ENCODE measurements at regions not wholly inside any gene's neighbourhood (a gene's known extent, or its start where the extent isn't known, plus 50 kb on each side); places are given as distances from the start of the nearest gene placed in this dataset.

GRCh38 chr6:8670792-8671191, 235.4 kb upstream of the SLC35B3 start:
- DNase-seq = no peak

DNA sequence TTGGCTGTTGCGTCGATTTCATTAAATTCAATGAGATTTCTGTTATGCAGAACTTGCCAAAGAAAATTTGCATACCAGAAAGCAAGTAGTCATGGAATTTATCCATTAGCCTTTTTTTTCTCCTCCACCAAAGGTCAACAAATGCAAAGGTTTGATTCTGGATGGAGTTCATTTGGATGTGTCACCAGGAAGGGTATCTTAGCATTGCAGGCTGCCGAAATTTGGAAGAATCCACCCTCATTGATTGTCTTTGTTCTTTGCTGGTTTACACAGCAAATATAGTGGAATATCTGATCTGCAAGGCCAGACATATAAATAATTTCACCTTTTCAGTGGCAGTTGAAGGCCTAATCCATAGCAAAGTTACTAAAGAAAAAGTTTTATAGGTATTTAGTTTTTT, 229.4 kb upstream of the SLC35B3 start:
- no peak for DNase-seq

DNA sequence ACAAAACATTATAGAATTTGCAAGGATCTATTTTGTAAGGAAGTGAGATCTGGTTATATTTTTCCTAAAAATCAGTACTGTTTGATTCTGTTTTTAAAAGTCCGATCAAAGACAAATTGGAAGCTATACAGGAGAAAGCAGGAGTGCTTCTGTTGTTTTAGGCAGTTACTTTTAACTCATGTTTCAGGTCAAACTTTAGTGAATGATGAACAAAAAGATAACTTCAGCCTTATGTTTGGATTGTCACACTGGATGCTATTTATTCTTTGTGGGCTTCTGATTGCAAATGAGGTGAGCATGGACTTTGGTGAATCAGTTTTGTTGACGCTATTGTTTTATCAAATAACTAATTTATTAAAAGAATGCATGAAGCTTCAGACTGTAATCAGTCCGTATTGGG, 228.7 kb upstream of the SLC35B3 start:
- DNase-seq = no peak

DNA sequence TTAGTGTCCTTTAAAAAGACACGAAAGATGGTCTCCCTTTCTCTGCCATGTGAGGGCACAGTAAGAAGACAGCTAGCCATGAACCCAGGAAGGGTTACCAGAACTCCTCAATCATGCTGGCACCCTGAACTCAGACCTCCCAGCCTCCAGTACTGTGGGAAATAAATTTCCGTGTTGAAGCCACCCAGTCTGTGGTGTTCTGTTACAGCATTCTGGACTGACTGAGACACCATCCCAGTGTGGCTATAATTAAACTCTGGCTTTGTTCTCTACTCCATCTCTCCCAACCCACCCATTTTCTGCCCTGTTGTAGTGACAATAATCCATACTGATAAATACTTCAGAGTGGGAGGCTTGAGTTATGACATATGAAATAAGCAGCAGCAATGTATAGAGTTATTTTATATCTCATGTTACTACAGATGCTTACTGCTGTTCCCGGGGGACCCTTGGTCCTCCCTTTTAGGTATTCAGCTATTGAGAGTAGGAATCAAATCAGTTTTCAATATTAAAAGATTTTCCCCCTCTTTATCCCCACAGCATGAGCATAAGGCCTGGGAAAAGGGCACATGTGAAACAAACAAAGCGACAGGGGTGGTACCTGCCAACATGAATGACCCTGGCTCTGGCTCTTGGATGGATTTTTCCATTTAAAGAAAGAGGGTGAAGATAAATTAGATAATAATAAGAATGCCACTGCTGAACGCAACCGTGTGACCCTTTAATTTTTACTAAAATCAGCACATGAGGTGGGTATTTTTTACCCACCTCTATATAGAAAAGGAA, 224.3 kb upstream of the SLC35B3 start:
- DNase-seq = no peak

- DNase-seq = no peak
Observed at GRCh38 chr6:8658416-8658815, 223.1 kb upstream of the SLC35B3 start.

- DNase-seq = no peak
Observed at GRCh38 chr6:8657522-8657921, 222.2 kb upstream of the SLC35B3 start.

GRCh38 chr6:8655670-8656454, 220.5 kb upstream of the SLC35B3 start:
- DNase-seq = no peak

DNA sequence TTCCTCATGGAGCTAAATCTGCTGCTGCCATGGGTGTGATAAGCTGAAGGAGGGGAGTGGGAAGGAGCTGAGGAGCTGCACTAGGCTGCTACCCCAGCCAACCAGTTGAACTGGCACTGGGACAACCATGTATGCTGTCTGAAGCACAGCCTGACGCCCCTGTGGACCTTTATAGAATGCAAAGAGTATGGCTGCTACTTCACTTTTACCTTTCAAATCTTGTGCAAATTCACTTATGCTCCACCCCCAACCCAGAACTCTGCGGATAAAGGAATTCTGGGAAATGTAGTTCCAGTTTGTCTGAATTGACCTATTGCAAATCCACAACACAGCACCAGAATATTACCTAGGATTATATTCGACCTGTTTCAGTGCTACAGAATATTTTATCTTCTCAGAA, 217.4 kb upstream of the SLC35B3 start:
- no peak for DNase-seq

DNA sequence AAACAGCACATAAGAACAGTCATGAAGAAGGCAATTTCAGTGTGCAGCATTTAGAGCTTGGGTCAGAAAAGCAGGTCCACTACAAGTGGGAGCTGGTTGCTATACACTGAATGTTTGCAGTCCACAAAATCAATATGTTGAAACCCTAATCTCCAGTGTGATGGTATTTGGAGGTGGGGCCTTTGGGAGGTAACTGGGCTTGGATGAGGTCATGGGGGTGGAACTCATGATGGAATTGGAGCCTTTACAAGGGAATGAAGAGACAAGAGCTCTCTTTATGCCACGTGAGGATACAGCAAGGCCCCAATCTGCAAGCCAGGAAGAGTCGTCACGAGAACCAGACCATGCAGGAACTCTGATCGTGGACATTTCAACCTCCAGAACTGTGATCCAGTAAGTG, 216.7 kb upstream of the SLC35B3 start:
- DNase-seq = no peak

DNA sequence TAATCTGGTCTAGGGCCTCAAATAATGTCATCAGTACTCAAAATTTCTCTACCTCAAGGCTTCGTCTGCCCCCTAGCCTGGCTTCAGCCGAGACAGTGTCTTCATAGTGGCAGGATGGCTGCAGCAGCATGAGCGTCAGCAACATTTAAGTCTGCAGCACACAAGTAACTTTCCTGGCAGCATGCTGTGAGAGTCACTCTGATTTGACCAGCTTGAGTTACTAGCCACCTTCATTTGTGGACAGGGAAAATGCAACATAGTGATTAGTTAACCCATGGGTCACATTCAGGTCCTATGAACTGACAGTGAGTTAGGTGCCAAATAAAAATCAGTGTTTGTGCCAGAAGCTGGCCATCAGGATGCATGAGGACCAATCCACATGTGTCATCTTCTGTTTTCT, 209.9 kb upstream of the SLC35B3 start:
- no peak for DNase-seq

DNA sequence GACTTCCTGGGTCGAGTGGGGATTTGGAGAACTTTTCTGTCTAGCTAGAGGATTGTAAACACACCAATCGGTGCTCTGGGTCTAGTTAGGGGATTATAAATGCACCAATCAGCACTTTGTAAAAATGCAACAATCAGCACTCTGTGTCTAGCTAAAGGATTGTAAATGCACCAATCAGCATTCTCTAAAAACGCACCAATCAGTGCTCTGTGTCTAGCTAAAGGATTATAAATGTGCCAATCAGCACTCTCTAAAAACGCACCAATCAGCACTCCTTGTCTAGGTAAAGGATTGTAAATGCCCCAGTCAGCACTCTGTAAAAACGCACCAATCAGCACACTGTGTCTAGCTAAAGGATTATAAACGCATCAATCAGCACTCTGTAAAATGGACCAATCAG, 209.0 kb upstream of the SLC35B3 start:
- no peak for DNase-seq

- no peak for DNase-seq
Observed at GRCh38 chr6:8642854-8643253, 207.5 kb upstream of the SLC35B3 start.

DNA sequence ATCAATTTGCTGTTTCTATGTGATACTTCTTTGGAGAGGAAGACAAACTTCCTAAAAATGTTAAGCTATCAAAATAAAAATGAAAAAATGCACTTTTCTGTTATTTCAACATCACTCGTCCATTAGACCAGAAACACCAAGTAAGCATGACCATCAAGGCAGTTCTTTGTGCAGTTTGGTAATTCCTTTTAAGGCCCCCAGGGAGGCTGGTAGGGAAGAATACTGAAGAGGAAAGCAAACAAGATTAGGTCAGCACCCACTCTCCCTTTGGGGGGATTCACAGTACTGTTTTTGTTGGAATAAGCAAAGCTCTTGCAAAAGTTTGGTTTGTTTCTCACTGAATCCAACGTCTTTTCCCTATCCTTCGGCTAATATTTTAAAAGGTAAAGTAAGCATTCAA, 206.8 kb upstream of the SLC35B3 start:
- no peak for DNase-seq

DNA sequence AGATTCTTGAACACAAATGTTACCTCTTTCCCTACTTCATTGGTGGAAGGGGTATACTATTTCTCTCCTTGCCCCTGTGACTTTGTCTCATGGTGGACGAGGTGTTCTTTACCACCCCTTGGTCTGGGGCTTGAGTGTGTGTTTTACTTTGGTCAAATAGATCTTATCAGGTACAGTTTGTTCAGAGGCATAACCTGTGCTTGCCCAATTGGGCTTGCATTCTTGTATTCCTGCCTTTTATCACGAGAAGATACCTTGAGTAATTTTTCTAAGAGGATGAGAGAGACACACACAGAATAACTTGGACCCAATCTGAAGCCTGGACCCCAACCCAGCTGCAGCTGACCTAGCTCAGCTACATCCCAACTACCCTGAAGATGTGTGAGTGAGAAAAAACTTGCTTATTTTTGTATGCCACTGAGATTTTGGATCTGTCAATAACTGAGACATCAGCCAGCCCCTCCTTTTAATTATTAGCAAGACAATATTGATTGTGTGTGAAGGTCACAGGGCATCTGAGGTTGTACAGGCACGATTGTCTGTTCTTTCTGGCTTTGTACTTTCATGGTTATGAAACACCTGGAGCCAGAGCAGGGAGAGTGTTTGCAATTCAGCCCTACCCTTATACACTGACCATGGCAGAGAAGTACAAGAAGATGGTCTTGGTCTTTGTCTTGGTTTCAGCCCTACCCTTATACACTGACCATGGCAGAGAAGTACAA, 204.7 kb upstream of the SLC35B3 start:
- no peak for DNase-seq

GRCh38 chr6:8637896-8638597, 202.7 kb upstream of the SLC35B3 start:
- DNase-seq = no peak

- no peak for DNase-seq
Observed at GRCh38 chr6:8633762-8634161, 198.4 kb upstream of the SLC35B3 start.

- DNase-seq = no peak
Observed at GRCh38 chr6:8628736-8629135, 193.4 kb upstream of the SLC35B3 start.

DNA sequence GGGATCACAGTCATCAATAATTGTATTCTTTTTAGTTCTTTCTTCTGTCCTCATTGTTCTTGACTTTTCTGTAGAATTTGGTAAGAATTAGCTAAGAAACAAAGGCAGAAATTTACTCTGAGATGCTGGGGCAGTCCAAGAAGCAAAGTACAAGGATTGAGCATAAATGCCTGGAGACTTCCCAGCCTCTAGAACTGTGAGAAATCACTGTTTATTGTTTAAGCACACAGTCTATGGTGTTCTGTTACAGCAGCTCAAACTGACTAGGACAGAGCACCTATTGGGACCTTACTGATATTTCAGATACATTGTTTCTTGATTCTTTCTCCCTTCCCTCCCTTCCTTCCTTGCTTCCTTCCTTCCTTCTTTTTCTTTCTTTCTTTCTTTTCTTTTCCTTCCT, 192.7 kb upstream of the SLC35B3 start:
- no peak for DNase-seq

DNA sequence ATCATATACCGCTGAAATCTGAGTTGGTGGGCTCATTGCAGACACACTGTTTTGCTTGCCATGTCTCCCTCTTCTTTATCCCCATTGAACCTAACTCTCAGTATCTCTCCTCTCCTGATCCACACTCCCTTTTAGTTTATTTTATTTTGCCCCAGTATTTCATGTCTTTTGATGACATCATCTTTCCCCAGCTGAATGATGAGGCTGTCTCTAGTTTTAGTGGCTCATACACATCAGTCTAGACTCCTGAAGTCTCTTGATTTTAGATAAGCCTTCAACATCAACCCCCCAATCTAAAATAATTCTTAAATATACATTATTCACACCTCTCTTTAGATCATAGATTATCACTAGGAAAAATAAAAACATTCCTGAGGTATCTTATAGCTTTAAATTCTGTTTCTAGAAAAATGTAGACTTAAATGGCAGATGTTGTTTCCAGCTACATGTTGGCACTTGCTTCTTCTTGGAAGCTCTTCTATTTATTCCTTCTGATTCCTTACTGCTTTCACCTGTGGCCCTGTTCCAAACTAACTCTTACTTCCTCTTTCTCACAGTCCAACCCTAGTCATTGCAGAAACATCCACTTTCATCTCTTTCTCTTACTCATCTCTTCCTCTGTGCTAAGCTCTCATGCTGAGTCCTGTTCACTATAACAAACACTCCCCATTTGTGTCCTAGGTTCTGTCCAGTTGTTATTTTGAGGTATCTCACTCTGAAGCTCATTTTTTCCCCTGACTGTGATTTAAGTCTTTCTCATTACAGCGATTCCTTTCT, 191.9 kb upstream of the SLC35B3 start:
- no peak for DNase-seq

DNA sequence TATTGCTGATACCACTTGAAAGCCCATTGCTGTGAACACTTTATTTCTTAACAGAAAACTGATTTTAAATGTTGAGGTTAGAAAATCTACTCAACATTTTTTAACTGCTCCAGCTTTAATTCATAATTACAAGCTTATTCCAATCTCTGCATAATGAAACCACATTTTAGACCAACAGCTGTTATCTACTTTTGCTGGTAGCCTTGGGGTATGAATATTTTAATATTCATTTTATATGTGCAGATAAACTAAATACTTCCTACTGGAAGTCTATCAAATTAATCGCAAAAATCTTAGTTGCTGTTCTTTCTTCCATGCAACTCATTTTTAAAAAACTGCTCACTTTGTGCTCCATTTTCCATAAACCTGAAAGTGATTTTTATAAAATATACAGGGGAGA, 189.3 kb upstream of the SLC35B3 start:
- DNase-seq = no peak

GRCh38 chr6:8623441-8623840, 188.1 kb upstream of the SLC35B3 start:
- DNase-seq = no peak

DNA sequence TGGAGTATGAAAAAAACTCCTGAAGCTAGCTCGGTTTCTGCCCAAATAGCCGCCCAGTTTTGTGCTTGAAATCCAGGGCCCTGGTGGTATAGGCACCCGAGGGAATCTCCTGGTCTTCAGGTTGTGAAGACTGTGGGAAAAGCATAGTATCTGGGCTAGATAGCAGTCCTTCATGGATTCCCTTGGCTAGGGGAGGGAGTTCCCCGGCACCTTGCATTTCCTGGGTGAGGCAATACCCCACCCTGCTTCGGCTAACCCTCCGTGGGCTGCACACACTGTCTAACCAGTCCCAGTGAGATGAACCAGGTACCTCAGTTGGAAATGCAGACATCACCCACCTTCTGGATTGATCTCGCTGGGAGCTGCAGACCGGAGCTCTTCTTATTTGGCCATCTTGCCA, 184.5 kb upstream of the SLC35B3 start:
- DNase-seq = no peak
